Panc1 (cell line): ENCODE measurements at regions not wholly inside any gene's neighbourhood (a gene's known extent, or its start where the extent isn't known, plus 50 kb on each side); places are given as distances from the start of the nearest gene placed in this dataset.

Experiments
- ATAC-seq: fragments of 200-7000 bp; cut with Tn5 transposase; 2 replicates; pipeline ENCODE4 v1.9.1; 2020; ENCODE audit warnings: mild to moderate bottlenecking, moderate library complexity
- BruUV-seq: library from RNA; stranded (reverse); fragments of 400-500 nt; replicated peaks from 2 replicates; lab custom pipeline; 2021; lab: Mats Ljungman, UMichigan
- CTCF ChIA-PET: fragments of 300-600 bp; sonication (Branson Sonifier 250); formaldehyde crosslinking; loops from one replicate; lab custom pipeline; 2022; ENCODE audit warnings: antibody characterized with exemption; lab: Charles Lee
- POLR2A ChIA-PET: fragments of 300-600 bp; sonication (Branson Sonifier 250); formaldehyde crosslinking; loops from one replicate; lab custom pipeline; 2022; ENCODE audit warnings: antibody characterized with exemption; lab: Charles Lee
- DNase-seq: peaks from one replicate; pipeline ENCODE4 v3.0.0-alpha.2; 2010; ENCODE audit warnings: low read depth, low spot score
- H3K27ac ChIP-seq: 2 replicates; pipeline ENCODE4 v1.5.1; 2011; ENCODE audit warnings: mild to moderate bottlenecking, low read length, inconsistent platforms
- H3K27me3 ChIP-seq: fragments of 200-500 bp; sonication (Bioruptor generic); 2 replicates; pipeline ENCODE4 v1.6.0; 2014; ENCODE audit warnings: low read length, inconsistent platforms; ENCODE audit not compliant: control insufficient read depth, insufficient read depth
- H3K36me3 ChIP-seq: fragments of 200-500 bp; sonication (Bioruptor generic); 2 replicates; pipeline ENCODE4 v1.5.1; 2014; ENCODE audit warnings: inconsistent platforms, mild to moderate bottlenecking, low read length, moderate library complexity; ENCODE audit not compliant: control insufficient read depth, insufficient read depth
- H3K4me1 ChIP-seq: 2 replicates; pipeline ENCODE4 v1.5.1; 2011; ENCODE audit warnings: inconsistent platforms, mild to moderate bottlenecking, low read length, moderate library complexity; ENCODE audit not compliant: control insufficient read depth, insufficient read depth
- H3K4me3 ChIP-seq, 2 experiments: 2 replicates each; pipeline ENCODE4 v1.5.1; 2011 to 2012; ENCODE audit warnings: low read depth in 2 of 2, low read length in 2 of 2, mild to moderate bottlenecking in 2 of 2, inconsistent platforms in 1 of 2, moderate library complexity in 1 of 2
- H3K9me3 ChIP-seq: fragments of 200-500 bp; sonication (Bioruptor generic); 2 replicates; pipeline ENCODE4 v1.5.1; 2014; ENCODE audit warnings: low read depth, mild to moderate bottlenecking, inconsistent platforms, low read length, moderate library complexity; ENCODE audit not compliant: control insufficient read depth, insufficient read depth
- CTCF ChIP-seq: fragments of 450-650 bp; IDR thresholded peaks from 2 replicates; pipeline ENCODE4 v1.5.1; 2017; ENCODE audit warnings: mild to moderate bottlenecking
- POLR2AphosphoS5 ChIP-seq: IDR thresholded peaks from 2 replicates; pipeline ENCODE4 v1.6.1; 2012; ENCODE audit warnings: mild to moderate bottlenecking, low read depth, low read length, moderate library complexity
- REST ChIP-seq, 2 experiments: IDR thresholded peaks; 2 replicates each; pipeline ENCODE4 v1.6.1; 2011 to 2012; ENCODE audit warnings: low read depth in 2 of 2, control low read depth in 1 of 2, low read length in 1 of 2, mild to moderate bottlenecking in 1 of 2, moderate library complexity in 1 of 2; ENCODE audit not compliant: insufficient read depth in 1 of 2
- SIN3A ChIP-seq: IDR thresholded peaks from 2 replicates; pipeline ENCODE4 v1.6.1; 2012; ENCODE audit warnings: low read depth, mild to moderate bottlenecking, low read length, moderate library complexity, borderline replicate concordance; ENCODE audit not compliant: insufficient read depth
- TCF7L2 ChIP-seq: IDR thresholded peaks from 2 replicates; pipeline ENCODE4 v1.6.1; 2011; ENCODE audit warnings: mild to moderate bottlenecking, low read depth, low read length, inconsistent platforms
- in situ Hi-C: cut with HindIII; loops from 2 replicates; pipeline ENCODE4 v1.10.0; 2016; ENCODE audit warnings: low sequenced_read_pairs, low pct_unique_long_range_greater_than_20kb
- intact Hi-C: fragments of 100-400 bp; cut with micrococcal nuclease; formaldehyde crosslinking; loops from one replicate; pipeline ENCODE4 v1.10.0; 2022; ENCODE audit not compliant: unreplicated experiment

GRCh38 chr10:84996580-84996979 lies 668.2 kb downstream of the CCSER2 start:
- ChIA-PET CTCF (no interaction called here), POLR2A (no interaction called here)
- in situ Hi-C loops (no loop called here), intact Hi-C loops (no loop called here)
- Histone ChIP-seq H3K27ac (no peak overlapping the region), H3K4me3 (no peak overlapping the region), H3K27me3 (no peaks in the 10 kb centered on the region), H3K9me3 (no peaks in the 10 kb centered on the region), H3K36me3 (no peaks in the 10 kb centered on the region), H3K4me1 (no peaks in the 10 kb centered on the region)
- DNase-seq (no peak), ATAC-seq (no peak)
- BruUV-seq = no TSS peak
- TF ChIP-seq SIN3A = no peak
- TF ChIP-seq TCF7L2 = no peak
- TF ChIP-seq CTCF = no peak
- no peak for TF ChIP-seq POLR2AphosphoS5
- no peak for TF ChIP-seq REST (IDR thresholded peaks at IDR 0.05; ENCODE audit: insufficient read depth in 1 of 2, low read depth in 2 of 2, low read length in 1 of 2)

GRCh38 chr10:84997870-84998269 lies 669.5 kb downstream of the CCSER2 start:
- H3K36me3 ChIP-seq = no peaks in the 10 kb centered on the region
- DNase-seq (no peak), ATAC-seq (no peak)
- no peaks in the 10 kb centered on the region for H3K4me1 ChIP-seq
- H3K27ac ChIP-seq = no peak overlapping the region
- H3K27me3 ChIP-seq = no peaks in the 10 kb centered on the region
- no peak overlapping the region for H3K4me3 ChIP-seq
- intact Hi-C loops = no loop called here
- in situ Hi-C loops = no loop called here
- H3K9me3 ChIP-seq = no peaks in the 10 kb centered on the region
- POLR2A ChIA-PET = no interaction called here
- CTCF ChIA-PET = no interaction called here
- TF ChIP-seq CTCF = no peak
- no peak for TF ChIP-seq POLR2AphosphoS5
- TF ChIP-seq REST (IDR thresholded peaks at IDR 0.05; ENCODE audit: insufficient read depth in 1 of 2, low read depth in 2 of 2, low read length in 1 of 2) = no peak
- no peak for TF ChIP-seq TCF7L2
- TF ChIP-seq SIN3A = no peak
- BruUV-seq = no TSS peak
